NCI-H524 (cell line): ENCODE measurements at regions not wholly inside any gene's neighbourhood (a gene's known extent, or its start where the extent isn't known, plus 50 kb on each side); places are given as distances from the start of the nearest gene placed in this dataset.
"Not testable (repeated sequence)": the region's sequence is repeated elsewhere in the genome, so short reads cannot be mapped to it uniquely, and the experiment has no call there.

Source experiments
- DNase-seq, 2 experiments: peaks; one replicate each; lab custom pipeline; 2025; lab: John Stamatoyannopoulos, UW

GRCh38 chr3:69688400-69688799 lies 50.9 kb upstream of the MITF start:
- no peak for DNase-seq

DNA sequence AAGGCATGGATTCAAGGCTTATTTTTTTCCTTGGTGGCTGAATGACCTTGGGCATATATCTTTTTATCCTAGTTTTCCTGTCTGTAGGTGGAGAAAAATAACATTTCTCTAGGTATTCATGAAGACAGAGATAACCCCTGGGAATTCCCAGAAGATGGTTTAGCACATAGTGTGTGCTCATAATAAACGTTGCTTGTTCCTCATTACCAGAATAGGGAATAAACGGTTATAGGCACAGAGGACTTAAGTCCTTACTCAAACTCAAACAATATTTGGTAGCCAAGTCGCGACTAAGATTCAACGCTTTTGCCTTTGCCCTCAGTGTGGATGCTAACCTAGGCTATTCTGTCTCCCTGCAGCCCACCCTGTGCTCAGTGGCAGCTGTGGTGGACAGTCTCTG lies 51.6 kb upstream of the MITF start:
- no peak for DNase-seq

DNA sequence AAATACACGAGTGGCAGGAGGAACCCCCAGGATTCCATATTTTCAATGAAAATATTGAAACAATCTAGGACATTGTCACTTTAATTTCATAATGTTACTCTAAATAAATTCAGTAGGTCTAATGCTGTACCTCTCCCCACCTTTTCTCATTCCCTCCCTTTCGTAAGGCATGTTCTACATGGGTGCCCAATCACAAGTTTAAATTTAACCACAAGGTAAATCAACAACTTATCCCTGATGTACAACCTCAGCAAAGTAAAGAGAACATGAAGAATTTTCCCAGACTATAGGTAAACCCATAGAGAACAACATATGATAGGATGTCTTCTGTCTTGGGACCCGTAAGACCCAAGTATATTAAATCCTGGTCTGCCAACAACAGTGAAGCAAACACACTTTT lies 53.2 kb upstream of the MITF start:
- DNase-seq: no peak

DNA sequence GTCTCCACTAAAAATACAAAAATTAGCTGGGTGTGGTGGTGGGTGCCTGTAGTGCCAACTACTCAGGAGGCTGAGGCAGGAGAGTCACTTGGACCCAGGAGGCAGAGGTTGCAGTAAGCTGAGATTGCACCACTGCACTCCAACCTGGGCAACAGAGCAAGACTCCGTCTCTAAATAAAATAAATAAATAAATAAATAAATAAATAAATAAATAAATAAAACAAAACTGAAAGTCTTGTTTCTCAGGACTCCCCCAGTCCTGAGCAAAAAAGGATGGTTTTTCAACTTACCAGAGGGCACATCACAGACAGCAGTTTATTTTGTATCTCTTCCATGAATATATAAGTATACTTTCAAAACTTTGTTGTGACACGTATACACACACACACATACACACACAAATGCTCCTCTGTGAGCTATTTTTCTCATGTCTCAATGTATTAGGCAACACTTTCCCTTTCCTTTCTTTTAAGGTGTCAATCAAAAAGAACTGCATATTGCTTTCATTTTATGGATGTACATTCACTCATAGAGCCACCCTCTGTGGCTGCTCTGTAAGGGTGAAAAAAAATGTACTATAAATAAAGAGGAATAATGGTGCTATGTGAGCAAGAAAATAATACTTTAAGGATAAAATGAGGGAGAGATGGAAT lies 54.8 kb upstream of the MITF start:
- DNase-seq: no peak

- no peak for DNase-seq
Observed at GRCh38 chr3:69683082-69683806, 56.0 kb upstream of the MITF start.

GRCh38 chr3:69677456-69677855 lies 61.8 kb upstream of the MITF start:
- not testable (repeated sequence) for DNase-seq

DNA sequence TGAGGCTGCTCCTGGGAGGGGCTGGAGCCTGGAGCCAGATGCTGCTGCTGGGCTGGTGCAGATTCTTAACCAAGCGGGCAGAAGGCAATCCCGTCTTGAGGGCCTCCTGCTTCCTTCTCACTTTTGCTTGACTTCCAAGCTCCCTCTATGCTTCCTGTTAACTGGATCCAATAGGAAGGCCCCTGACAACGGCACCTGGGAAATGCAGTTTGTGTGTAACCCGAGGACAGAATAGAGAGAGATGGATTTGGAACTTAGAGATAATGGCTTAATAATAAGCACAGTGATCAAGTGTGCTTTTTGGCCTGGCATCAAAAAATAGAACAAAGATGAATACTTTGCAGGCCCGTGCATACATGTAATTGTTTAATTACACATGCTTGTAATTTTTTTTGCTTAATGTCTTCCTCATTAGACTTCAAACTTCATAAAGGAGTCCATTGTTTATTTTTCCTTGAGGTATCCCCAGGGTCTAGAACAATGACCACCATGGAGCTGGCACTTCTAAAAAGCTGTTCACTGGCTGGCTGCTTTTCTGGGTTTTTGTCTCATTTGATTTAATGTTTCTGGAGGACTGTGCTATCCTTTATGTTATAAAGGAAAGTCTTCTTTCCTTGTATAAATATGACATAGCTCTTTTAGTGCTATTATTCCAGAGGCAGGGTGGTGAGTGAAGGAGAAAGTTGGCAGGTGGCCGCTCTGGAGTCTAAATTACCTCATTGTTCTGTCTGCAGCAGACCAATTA lies 63.3 kb upstream of the MITF start:
- peak in 1 of 2 experiments; percentile 23 for DNase-seq

DNA sequence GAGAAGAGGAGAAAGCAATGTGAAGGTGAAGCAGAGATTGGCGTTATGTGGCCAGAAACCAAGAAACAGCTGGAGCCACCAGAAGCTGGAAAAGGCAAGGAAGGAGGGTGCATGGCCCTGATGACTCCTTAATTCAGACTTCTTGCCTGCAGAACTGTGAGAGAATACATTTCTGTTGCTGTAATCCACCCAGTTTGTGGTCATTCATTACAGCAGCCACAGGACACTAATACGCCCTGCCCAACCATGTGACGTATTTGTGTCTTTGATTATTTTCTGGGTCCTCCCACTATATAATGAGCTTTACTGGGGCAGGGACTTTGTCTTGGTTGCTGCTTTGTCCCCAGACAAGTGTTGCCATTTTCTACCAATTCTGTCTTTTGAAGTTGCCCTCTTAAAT lies 64.5 kb upstream of the MITF start:
- DNase-seq: no peak

DNA sequence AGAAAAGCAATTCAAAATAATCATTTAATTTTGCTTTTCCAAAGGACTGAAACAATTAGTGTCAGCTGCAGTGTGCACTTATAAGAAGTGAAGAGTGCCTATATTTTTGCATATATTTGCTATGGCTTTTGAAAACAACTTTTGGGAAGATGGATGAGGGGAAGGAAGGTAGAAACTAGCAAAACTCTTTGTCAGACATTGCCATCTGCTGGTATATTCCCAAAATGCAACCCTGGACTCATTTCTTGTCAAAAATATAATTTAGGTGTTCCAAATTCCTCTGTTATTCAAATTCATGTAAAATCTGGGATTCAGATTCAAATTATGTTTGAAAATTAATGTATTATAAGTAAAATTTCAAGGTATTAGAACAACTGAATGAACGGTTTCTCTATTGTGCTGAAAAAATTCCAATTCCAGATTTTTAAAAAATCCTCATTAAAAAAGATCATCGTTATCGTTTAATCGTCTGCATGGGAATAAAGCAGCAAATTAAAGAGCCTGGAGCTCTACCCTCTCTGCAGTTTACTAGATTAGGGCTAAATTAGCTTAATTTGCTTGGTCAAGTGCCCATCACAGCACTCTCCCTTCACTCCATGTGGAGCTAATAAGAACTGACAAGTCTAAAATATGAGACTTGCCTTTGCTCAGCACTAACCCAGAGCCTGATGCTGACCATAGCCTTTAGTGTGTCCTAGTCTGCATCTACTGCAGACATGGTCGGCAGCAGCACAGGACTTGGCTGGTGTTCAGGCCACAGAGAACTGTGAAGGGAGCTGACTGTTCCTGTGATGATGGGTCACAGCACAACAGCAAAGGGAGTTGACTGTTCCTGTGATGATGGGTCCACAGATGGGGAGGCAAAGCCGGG lies 67.9 kb upstream of the MITF start:
- peak; percentile 11 to 43 for DNase-seq

DNA sequence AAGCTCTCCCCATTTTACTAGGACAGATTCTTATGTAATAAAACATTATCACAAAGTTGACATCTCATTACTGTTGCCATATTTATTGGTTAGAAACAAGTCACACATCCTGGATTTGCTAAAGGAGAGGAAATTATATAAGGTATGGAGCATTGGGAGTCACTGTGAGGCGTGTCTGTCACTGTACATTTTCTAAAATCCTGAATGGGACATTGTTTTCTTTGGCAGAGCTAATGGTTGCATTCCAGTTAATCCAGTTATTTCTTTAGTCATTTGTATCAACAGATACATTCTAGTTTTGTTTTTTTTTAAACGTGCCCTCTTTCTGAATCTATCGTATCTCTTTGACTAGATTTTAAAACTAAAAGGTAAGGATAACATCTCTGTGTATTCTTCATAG lies 70.2 kb upstream of the MITF start:
- DNase-seq: no peak

DNA sequence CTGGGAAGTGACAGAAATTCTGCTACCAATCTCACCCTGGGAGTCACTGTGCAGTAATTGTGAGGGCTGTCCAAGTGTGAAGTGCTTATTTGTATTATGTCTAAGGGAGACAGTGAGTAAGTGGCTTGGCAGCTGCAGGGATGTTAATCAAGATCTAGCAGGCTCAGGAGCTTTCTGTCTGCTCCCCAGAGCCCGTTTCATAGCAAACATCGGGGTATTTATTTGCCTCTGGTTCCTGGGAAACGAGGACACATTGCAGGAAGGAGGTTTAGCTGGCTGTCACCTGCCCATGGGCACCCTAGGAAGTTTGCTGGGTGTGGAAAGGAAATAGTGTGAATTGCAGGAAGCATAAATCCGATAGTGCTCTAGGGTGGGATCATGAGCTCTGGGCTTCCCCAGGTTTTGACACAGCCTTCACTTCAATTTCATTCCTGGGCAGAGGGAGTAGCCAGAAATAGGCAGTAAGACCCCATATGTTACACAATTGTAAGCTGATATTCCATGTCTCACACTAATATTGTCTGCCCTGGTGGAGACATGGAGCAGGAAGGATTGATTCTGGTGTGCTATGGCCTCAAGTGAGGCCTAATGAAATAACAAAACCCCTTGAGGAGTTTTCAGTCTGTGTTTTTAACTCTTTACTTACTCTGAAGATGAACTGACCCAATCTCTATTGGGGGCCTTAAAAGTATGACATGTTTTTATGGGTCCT lies 74.1 kb upstream of the MITF start:
- DNase-seq: peak; percentile 34 to 70

- no peak for DNase-seq
Observed at GRCh38 chr3:69660631-69661030, 78.6 kb upstream of the MITF start.

DNA sequence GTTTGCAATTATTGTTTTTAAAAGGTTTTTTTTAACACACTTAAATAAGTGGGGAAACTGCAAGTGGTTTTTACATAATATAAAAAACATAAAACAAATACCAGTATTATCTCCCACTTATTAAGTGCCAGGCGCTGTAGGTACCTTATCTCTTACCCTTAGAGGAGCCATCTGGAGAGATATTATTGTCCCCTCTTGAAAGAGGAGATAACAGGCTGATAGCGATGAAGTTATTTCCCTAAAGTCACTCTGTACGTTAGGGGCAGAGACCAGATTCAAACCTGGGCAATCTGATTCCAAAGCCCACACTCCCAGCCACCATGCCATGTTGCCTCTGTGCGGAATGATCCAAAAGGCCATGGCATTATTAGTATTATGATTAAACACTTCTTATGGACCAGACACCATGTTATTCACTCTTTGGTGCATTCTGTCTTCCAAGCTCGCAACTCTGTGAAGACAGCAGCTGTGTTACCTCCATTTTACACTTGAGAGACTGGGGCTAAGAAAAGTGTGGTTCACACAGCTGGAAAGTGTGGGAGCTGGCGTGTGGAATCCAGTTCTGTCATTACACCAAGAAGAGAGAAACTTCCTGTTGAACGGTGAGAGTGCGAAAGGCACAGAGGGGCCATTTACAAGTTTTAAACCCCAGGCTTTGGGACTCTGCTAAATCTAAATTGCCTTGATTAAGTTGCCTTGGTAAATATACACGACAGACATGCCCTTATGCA lies 79.9 kb upstream of the MITF start:
- no peak for DNase-seq

- no peak for DNase-seq
Observed at GRCh38 chr3:69658514-69659140, 80.6 kb upstream of the MITF start.

DNA sequence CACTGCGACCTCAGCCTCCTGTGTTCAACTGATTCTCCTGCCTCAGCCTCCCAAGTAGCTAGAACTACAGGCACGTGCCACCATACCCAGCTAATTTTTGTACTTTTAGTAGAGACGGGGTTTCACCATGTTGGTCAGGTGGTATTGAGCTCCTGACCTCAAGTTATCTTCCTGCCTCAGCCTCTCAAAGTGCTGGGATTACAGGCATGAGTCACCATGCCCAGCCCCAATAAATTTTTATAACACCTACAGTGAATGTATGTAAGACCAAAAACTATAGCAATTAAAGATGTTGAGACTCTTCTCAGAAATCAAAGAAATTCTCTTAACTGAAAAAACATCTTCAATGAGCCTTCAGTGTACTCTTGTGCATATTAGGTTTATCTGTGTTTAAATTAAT lies 82.2 kb upstream of the MITF start:
- DNase-seq: not testable (repeated sequence)

- no peak for DNase-seq
Observed at GRCh38 chr3:69651765-69652164, 87.5 kb upstream of the MITF start.

- no peak for DNase-seq
Observed at GRCh38 chr3:69650066-69650419, 89.2 kb upstream of the MITF start.

GRCh38 chr3:69649120-69650065 lies 89.9 kb upstream of the MITF start:
- no peak for DNase-seq

DNA sequence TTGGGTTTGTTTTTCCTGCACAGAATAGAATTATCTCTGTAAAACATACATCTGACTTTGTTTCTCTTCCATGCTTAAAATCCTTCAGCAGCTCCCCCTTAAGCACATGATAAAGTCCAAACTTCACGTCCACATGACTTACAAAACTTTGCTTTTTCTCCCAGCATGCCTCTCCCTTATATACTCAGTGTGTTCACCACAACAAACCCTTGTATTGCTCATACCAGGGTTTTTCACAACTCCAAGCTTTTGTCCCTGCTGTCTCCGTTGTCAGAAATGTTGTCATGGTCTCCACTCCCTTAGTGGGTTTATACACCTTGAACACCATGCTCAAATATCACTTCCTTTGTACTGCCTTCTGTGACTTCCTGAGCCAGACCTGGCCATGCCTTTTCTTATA lies 91.1 kb upstream of the MITF start:
- DNase-seq: no peak
